Liver (tissue), 8 donors: ENCODE measurements at regions not wholly inside any gene's neighbourhood (a gene's known extent, or its start where the extent isn't known, plus 50 kb on each side); places are given as distances from the start of the nearest gene placed in this dataset.

Experiments
- DNase-seq: peaks from one replicate; pipeline ENCODE4 v3.0.0-alpha.2; 2017; ENCODE audit warnings: low spot score
- H3K27ac ChIP-seq, 2 donors: one replicate each; pipeline ENCODE4 v1.7.0; 2013; ENCODE audit warnings: inconsistent platforms in 2 of 2, low read length in 2 of 2, control low read depth in 1 of 2, low read depth in 1 of 2, mild to moderate bottlenecking in 1 of 2
- H3K27me3 ChIP-seq, 4 donors: one replicate each; pipeline versions ENCODE4 v1.6.1 to v1.7.0; 2013; ENCODE audit warnings: low read length in 3 of 4, inconsistent platforms in 1 of 4, mild to moderate bottlenecking in 1 of 4, moderate library complexity in 1 of 4; ENCODE audit not compliant: control insufficient read depth in 4 of 4, insufficient read depth in 4 of 4
- H3K36me3 ChIP-seq, 4 donors: one replicate each; pipeline versions ENCODE4 v1.6.1 to v1.7.0; 2013; ENCODE audit warnings: low read length in 3 of 4, mild to moderate bottlenecking in 3 of 4, low read depth in 1 of 4, moderate library complexity in 1 of 4; ENCODE audit not compliant: control insufficient read depth in 4 of 4, insufficient read depth in 3 of 4
- H3K4me1 ChIP-seq, 4 donors: one replicate each; pipeline versions ENCODE4 v1.6.1 to v1.7.0; 2013; ENCODE audit warnings: low read length in 3 of 4, mild to moderate bottlenecking in 3 of 4, moderate library complexity in 1 of 4; ENCODE audit not compliant: control insufficient read depth in 4 of 4, insufficient read depth in 4 of 4
- H3K4me3 ChIP-seq, 3 donors: one replicate each; pipeline versions ENCODE4 v1.6.1 to v1.7.0; 2013; ENCODE audit warnings: low read length in 3 of 3, control low read depth in 1 of 3, low read depth in 1 of 3, mild to moderate bottlenecking in 1 of 3
- H3K9ac ChIP-seq, 2 donors: one replicate each; pipeline ENCODE4 v1.7.0; 2013; ENCODE audit warnings: low read length in 2 of 2, mild to moderate bottlenecking in 2 of 2, moderate library complexity in 2 of 2, control low read depth in 1 of 2, low read depth in 1 of 2
- H3K9me3 ChIP-seq, 4 donors: one replicate each; pipeline versions ENCODE4 v1.6.1 to v1.7.0; 2013; ENCODE audit warnings: low read length in 3 of 4; ENCODE audit not compliant: control insufficient read depth in 4 of 4
- EGR1 ChIP-seq, 2 donors: IDR thresholded peaks; 2 replicates each; pipeline ENCODE4 v1.6.1; 2016 to 2018; ENCODE audit warnings: antibody characterized with exemption in 2 of 2, low read depth in 2 of 2
- FOXA1 ChIP-seq: IDR thresholded peaks from 2 replicates; pipeline ENCODE4 v1.6.1; 2016; ENCODE audit warnings: antibody characterized with exemption
- FOXA2 ChIP-seq: IDR thresholded peaks from 2 replicates; pipeline ENCODE4 v1.6.1; 2016; ENCODE audit warnings: antibody characterized with exemption
- GABPA ChIP-seq, 2 donors: IDR thresholded peaks in 1 of 2; conservative IDR thresholded peaks in 1 of 2; 2 replicates each; pipeline ENCODE4 v1.6.1; 2016; ENCODE audit warnings: antibody characterized with exemption in 2 of 2, mild to moderate bottlenecking in 1 of 2, moderate library complexity in 1 of 2
- HNF4A ChIP-seq, 2 donors: conservative IDR thresholded peaks; 2 replicates each; pipeline ENCODE4 v1.6.1; 2016; ENCODE audit warnings: antibody characterized with exemption in 2 of 2, mild to moderate bottlenecking in 2 of 2
- HNF4G ChIP-seq: IDR thresholded peaks from 2 replicates; pipeline ENCODE4 v1.6.1; 2016; ENCODE audit warnings: antibody characterized with exemption
- JUND ChIP-seq, 2 donors: IDR thresholded peaks; 2 replicates each; pipeline ENCODE4 v1.6.1; 2016; ENCODE audit warnings: antibody characterized with exemption in 2 of 2
- NR2F2 ChIP-seq: IDR thresholded peaks from 2 replicates; pipeline ENCODE4 v1.6.1; 2016; ENCODE audit warnings: antibody characterized with exemption
- RAD21 ChIP-seq, 2 donors: IDR thresholded peaks; 2 replicates each; pipeline ENCODE4 v1.6.1; 2016; ENCODE audit warnings: antibody characterized with exemption in 2 of 2, mild to moderate bottlenecking in 2 of 2
- SP1 ChIP-seq: IDR thresholded peaks from 2 replicates; pipeline ENCODE4 v1.6.1; 2018; ENCODE audit warnings: antibody characterized with exemption, mild to moderate bottlenecking
- TAF1 ChIP-seq: conservative IDR thresholded peaks from 2 replicates; pipeline ENCODE4 v1.6.1; 2016; ENCODE audit warnings: antibody characterized with exemption, mild to moderate bottlenecking
- YY1 ChIP-seq: IDR thresholded peaks from 2 replicates; pipeline ENCODE4 v1.6.1; 2016; ENCODE audit warnings: antibody characterized with exemption, mild to moderate bottlenecking
- ZBTB33 ChIP-seq: IDR thresholded peaks from 2 replicates; pipeline ENCODE4 v1.6.1; 2016; ENCODE audit warnings: antibody characterized with exemption
- WGBS: extraction: QIAGEN DNeasy Blood & Tissue Kit; methylation state at CpG from one replicate; pipeline ENCODE4 v1.1.7; 2013; 5-methylcytosine and 5-hydroxymethylcytosine counted together
- TF ChIP-seq, protein P1 (sequence below): IDR thresholded peaks from 2 replicates; pipeline ENCODE4 v1.6.1; 2016; ENCODE audit warnings: antibody characterized with exemption
- TF ChIP-seq, protein P2 (sequence below): fragments of 150-350 bp; IDR thresholded peaks from 2 replicates; pipeline ENCODE4 v1.5.1; 2017; ENCODE audit warnings: improper control_type of control experiment, low read depth, low read length; ENCODE audit not compliant: missing input control
- TF ChIP-seq, protein P3 (sequence below): IDR thresholded peaks from 2 replicates; pipeline ENCODE4 v1.6.1; 2016; ENCODE audit warnings: antibody characterized with exemption, mild to moderate bottlenecking
- TF ChIP-seq, protein P4 (sequence below): IDR thresholded peaks from 2 replicates; pipeline ENCODE4 v1.6.1; 2016; ENCODE audit warnings: antibody characterized with exemption
- donor health status: healthy.
- donor health status: healthy.
- donor health status: healthy.
- donor health status: healthy.
- donor health status: healthy.

- no peaks in the 10 kb centered on the region for H3K27me3 ChIP-seq
Observed at GRCh38 chr1:173417563-173417962, 59.6 kb upstream of the PRDX6 start.

More at GRCh38 chr1:173417563-173417962, 59.6 kb upstream of the PRDX6 start:
- Histone ChIP-seq H3K27ac (no peak overlapping the region), H3K4me1 (peaks cover 0 to 5% (median 0%) of the 10 kb centered on the region in 4 donors), H3K36me3 (peaks cover 0 to 2% (median 0%) of the 10 kb centered on the region in 4 donors), H3K9me3 (no peaks in the 10 kb centered on the region), H3K9ac (no peak overlapping the region), H3K4me3 (no peak overlapping the region)
- 74% methylated on average over 1 of the region's 1 CpG for WGBS
- no peak for TF ChIP-seq EGR1 (IDR thresholded peaks at IDR 0.05; ENCODE audit: low read depth in 2 of 2)
- TF ChIP-seq, protein P1, sequence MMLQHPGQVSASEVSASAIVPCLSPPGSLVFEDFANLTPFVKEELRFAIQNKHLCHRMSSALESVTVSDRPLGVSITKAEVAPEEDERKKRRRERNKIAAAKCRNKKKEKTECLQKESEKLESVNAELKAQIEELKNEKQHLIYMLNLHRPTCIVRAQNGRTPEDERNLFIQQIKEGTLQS, result no peak
- TF ChIP-seq HNF4G, result no peak
- no peak for TF ChIP-seq SP1
- TF ChIP-seq NR2F2, result no peak
- no peak for TF ChIP-seq FOXA2
- TF ChIP-seq, protein P2, sequence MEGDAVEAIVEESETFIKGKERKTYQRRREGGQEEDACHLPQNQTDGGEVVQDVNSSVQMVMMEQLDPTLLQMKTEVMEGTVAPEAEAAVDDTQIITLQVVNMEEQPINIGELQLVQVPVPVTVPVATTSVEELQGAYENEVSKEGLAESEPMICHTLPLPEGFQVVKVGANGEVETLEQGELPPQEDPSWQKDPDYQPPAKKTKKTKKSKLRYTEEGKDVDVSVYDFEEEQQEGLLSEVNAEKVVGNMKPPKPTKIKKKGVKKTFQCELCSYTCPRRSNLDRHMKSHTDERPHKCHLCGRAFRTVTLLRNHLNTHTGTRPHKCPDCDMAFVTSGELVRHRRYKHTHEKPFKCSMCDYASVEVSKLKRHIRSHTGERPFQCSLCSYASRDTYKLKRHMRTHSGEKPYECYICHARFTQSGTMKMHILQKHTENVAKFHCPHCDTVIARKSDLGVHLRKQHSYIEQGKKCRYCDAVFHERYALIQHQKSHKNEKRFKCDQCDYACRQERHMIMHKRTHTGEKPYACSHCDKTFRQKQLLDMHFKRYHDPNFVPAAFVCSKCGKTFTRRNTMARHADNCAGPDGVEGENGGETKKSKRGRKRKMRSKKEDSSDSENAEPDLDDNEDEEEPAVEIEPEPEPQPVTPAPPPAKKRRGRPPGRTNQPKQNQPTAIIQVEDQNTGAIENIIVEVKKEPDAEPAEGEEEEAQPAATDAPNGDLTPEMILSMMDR, result no peak
- no peak for TF ChIP-seq HNF4A (conservative IDR thresholded peaks at IDR 0.05)
- no peak for TF ChIP-seq ZBTB33
- no peak for TF ChIP-seq TAF1
- TF ChIP-seq, protein P3, sequence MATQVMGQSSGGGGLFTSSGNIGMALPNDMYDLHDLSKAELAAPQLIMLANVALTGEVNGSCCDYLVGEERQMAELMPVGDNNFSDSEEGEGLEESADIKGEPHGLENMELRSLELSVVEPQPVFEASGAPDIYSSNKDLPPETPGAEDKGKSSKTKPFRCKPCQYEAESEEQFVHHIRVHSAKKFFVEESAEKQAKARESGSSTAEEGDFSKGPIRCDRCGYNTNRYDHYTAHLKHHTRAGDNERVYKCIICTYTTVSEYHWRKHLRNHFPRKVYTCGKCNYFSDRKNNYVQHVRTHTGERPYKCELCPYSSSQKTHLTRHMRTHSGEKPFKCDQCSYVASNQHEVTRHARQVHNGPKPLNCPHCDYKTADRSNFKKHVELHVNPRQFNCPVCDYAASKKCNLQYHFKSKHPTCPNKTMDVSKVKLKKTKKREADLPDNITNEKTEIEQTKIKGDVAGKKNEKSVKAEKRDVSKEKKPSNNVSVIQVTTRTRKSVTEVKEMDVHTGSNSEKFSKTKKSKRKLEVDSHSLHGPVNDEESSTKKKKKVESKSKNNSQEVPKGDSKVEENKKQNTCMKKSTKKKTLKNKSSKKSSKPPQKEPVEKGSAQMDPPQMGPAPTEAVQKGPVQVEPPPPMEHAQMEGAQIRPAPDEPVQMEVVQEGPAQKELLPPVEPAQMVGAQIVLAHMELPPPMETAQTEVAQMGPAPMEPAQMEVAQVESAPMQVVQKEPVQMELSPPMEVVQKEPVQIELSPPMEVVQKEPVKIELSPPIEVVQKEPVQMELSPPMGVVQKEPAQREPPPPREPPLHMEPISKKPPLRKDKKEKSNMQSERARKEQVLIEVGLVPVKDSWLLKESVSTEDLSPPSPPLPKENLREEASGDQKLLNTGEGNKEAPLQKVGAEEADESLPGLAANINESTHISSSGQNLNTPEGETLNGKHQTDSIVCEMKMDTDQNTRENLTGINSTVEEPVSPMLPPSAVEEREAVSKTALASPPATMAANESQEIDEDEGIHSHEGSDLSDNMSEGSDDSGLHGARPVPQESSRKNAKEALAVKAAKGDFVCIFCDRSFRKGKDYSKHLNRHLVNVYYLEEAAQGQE, result no peak
- TF ChIP-seq RAD21 (IDR thresholded peaks at IDR 0.05), result no peak
- TF ChIP-seq, protein P4, sequence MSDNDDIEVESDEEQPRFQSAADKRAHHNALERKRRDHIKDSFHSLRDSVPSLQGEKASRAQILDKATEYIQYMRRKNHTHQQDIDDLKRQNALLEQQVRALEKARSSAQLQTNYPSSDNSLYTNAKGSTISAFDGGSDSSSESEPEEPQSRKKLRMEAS, result no peak
- TF ChIP-seq JUND (IDR thresholded peaks at IDR 0.05), result no peak
- no peak for TF ChIP-seq FOXA1
- no peak for TF ChIP-seq GABPA (IDR thresholded peaks at IDR 0.05 in 1 of 2, conservative IDR thresholded peaks at IDR 0.05 in 1 of 2)
- TF ChIP-seq YY1, result no peak
- no peak for DNase-seq
